OCI-LY7 (cell line): ENCODE measurements at regions not wholly inside any gene's neighbourhood (a gene's known extent, or its start where the extent isn't known, plus 50 kb on each side); places are given as distances from the start of the nearest gene placed in this dataset.

Source experiments
- CTCF ChIP-seq: fragments of 200-600 bp; sonication (generic); conservative IDR thresholded peaks from 2 replicates; pipeline ENCODE4 v1.5.1; 2014; ENCODE audit warnings: mild to moderate bottlenecking, antibody characterized with exemption, low read length, moderate library complexity, mixed read lengths
- EZH2phosphoT487 ChIP-seq: fragments of 200-600 bp; sonication (generic); IDR thresholded peaks from 2 replicates; pipeline ENCODE4 v1.6.1; 2018; ENCODE audit warnings: low read depth, borderline replicate concordance, mild to moderate bottlenecking, mixed run types, antibody characterized with exemption, low read length, moderate library complexity, mixed read lengths

- TF ChIP-seq EZH2phosphoT487 (no peak), CTCF (no peak)
These were observed 80.3 kb upstream of the FLT1 start for GRCh38 chr13:28575200-28575599.
